ENCODE measurements at regions not wholly inside any gene's neighbourhood (a gene's known extent, or its start where the extent isn't known, plus 50 kb on each side); places are given as distances from the start of the nearest gene placed in this dataset.

GRCh38 chrX:122579526-122579925 is 604.6 kb upstream of the GRIA3 start:
- TF ChIP-seq SIN3A (IDR thresholded peaks at IDR 0.05; ENCODE audit: borderline replicate concordance, insufficient read depth, low read length) (no peak), REST (IDR thresholded peaks at IDR 0.05; ENCODE audit: insufficient read depth in 1 of 2, low read depth in 2 of 2, low read length in 2 of 2) (no peak), TAF1 (IDR thresholded peaks at IDR 0.05; ENCODE audit: borderline replicate concordance, insufficient read depth, low read length) (no peak), POLR2AphosphoS5 (IDR thresholded peaks at IDR 0.05; ENCODE audit: low read depth, low read length) (no peak), FOXP2 (optimal IDR thresholded peaks at IDR 0.05; ENCODE audit: borderline replicate concordance, extremely low read depth, extremely low read length, insufficient read depth) (no peak)

Measured in PFSK-1 (cell line).